ENCODE measurements at regions not wholly inside any gene's neighbourhood (a gene's known extent, or its start where the extent isn't known, plus 50 kb on each side); places are given as distances from the start of the nearest gene placed in this dataset.

DNA sequence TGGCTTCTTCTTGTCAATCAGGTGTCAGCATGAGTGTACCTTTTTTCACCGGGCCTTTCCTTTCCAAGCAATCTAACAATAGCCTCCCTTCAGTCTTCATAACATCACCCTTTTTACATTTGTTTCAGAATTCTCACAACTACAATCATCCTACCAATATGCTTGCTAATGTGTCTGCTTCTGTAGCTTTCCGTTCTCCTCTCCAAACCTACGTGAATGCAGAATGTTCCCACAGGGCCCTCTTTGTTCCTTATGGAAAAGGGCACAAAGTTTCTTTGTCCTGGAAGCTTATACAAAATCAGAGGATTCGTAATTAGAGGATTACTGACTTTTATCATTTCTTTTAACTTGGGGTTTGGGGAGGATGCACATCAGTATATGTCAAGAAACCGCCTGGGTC lies 461.8 kb downstream of the CENPC start:
- Histone ChIP-seq H3K9ac (ENCODE audit: insufficient read depth, low read depth, low read length) (no peak overlapping the region), H3K9me3 (ENCODE audit: low read length) (no peaks in the 10 kb centered on the region), H3K36me3 (replicated peaks in 1 of 2; ENCODE audit: control insufficient read depth in 1 of 2, insufficient read depth in 2 of 2, low read length in 2 of 2) (no peaks in the 10 kb centered on the region), H3K27ac (ENCODE audit: extremely low read length, insufficient read depth, low read length) (no peak overlapping the region), H3K4me2 (ENCODE audit: low read depth, low read length) (no peak overlapping the region), H3K79me2 (ENCODE audit: insufficient read depth, low read length) (no peaks in the 10 kb centered on the region), H3K4me1 (ENCODE audit: insufficient read depth, low read length) (no peaks in the 10 kb centered on the region), H2AFZ (ENCODE audit: low read length) (no peak overlapping the region), H3K27me3 (ENCODE audit: control insufficient read depth in 1 of 2, insufficient read depth in 2 of 2, low read length in 2 of 2) (no peaks in the 10 kb centered on the region), H3K4me3 (replicated peaks in 1 of 3; ENCODE audit: insufficient read depth in 1 of 3, low read depth in 2 of 3, low read length in 3 of 3) (no peak overlapping the region), H4K20me1 (ENCODE audit: insufficient read depth, low read length) (no peaks in the 10 kb centered on the region)
- BruUV-seq (replicated peaks): no TSS peak
- WGBS (ENCODE audit: low lambda C conversion rate): 4% methylated on average over 5 of the region's 5 CpGs
- ChIA-PET CTCF (ENCODE audit: low intra/inter-chr PET ratio, low total read pairs) (no interaction called here), POLR2A (no interaction called here)
- in situ Hi-C loops (cut with HindIII; ENCODE audit: extremely low pct_ligation_motif_present, low pct_unique_long_range_greater_than_20kb): no loop called here
- no peak for DNase-seq (ENCODE audit: low spot score)
- intact Hi-C loops (cut with micrococcal nuclease; ENCODE audit: unreplicated experiment): no loop called here
- FAIRE-seq: no peak
- ATAC-seq: no peak
- TF ChIP-seq, protein P1, sequence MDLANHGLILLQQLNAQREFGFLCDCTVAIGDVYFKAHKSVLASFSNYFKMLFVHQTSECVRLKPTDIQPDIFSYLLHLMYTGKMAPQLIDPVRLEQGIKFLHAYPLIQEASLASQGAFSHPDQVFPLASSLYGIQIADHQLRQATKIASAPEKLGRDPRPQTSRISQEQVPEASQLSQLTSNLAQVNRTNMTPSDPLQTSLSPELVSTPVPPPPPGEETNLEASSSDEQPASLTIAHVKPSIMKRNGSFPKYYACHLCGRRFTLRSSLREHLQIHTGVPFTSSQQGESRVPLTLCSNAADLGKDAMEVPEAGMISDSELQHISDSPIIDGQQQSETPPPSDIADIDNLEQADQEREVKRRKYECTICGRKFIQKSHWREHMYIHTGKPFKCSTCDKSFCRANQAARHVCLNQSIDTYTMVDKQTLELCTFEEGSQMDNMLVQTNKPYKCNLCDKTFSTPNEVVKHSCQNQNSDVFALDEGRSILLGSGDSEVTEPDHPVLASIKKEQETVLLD (CRISPR knock-in tag; IDR thresholded peaks at IDR 0.05; ENCODE audit: low read depth): no peak
- TF ChIP-seq HDAC6 (IDR thresholded peaks at IDR 0.05; ENCODE audit: low read depth, low read length) (no peak), ZNF101 (CRISPR knock-in tag; IDR thresholded peaks at IDR 0.05; ENCODE audit: borderline replicate concordance, low read depth) (no peak), BCLAF1 (IDR thresholded peaks at IDR 0.05) (no peak)
- TF ChIP-seq, protein P2, sequence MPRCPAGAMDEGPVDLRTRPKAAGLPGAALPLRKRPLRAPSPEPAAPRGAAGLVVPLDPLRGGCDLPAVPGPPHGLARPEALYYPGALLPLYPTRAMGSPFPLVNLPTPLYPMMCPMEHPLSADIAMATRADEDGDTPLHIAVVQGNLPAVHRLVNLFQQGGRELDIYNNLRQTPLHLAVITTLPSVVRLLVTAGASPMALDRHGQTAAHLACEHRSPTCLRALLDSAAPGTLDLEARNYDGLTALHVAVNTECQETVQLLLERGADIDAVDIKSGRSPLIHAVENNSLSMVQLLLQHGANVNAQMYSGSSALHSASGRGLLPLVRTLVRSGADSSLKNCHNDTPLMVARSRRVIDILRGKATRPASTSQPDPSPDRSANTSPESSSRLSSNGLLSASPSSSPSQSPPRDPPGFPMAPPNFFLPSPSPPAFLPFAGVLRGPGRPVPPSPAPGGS (CRISPR knock-in tag; IDR thresholded peaks at IDR 0.05): no peak

All from HepG2 (cell line).